GM23248 (cell line): ENCODE measurements at regions not wholly inside any gene's neighbourhood (a gene's known extent, or its start where the extent isn't known, plus 50 kb on each side); places are given as distances from the start of the nearest gene placed in this dataset.

Source experiments
- EZH2 ChIP-seq: fragments of 200-600 bp; sonication (generic); IDR thresholded peaks from 2 replicates; pipeline ENCODE4 v1.6.1; 2018; ENCODE audit warnings: antibody characterized with exemption, mild to moderate bottlenecking; ENCODE audit not compliant: insufficient read depth, poor library complexity, severe bottlenecking
- EZH2phosphoT487 ChIP-seq: fragments of 200-600 bp; sonication (generic); IDR thresholded peaks from 2 replicates; pipeline ENCODE4 v1.6.1; 2018; ENCODE audit warnings: antibody characterized with exemption, moderate library complexity, mild to moderate bottlenecking, low read depth; ENCODE audit not compliant: insufficient read depth

DNA sequence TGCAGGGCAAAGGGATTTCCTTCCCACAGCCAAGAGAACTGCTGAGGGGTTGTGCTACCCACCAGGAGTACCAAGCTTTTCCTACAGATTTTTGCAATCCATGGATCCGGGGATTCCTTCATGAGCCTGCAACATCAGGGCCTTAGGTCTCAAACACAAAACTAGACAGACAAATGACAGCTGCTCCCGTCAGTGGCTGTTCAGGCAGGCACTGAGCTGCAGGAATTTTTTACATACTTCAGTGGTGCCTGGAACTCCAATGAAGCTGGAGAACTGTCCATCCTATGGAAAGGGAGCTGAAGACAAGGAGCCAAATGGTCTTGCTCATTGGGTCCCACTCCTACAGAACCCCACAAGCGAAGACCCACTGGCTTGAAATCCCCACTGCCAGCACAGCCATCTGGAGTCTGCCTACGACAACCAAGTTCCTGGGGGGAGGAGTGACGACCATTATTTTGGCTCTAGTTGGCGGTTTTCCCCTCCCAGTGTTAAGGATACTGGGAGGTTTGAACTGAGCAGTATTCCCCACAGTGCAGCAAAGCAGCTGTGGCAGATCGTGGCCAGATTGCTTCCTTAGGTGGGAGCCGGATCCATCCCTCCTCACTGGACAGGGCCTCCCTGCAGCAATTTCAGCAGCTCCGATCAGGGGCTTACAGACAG is 157.7 kb upstream of the TMEM45B start:
- TF ChIP-seq EZH2 = no peak
- no peak for TF ChIP-seq EZH2phosphoT487
